ENCODE measurements at regions not wholly inside any gene's neighbourhood (a gene's known extent, or its start where the extent isn't known, plus 50 kb on each side); places are given as distances from the start of the nearest gene placed in this dataset.
"Not testable (repeated sequence)": the region's sequence is repeated elsewhere in the genome, so short reads cannot be mapped to it uniquely, and the experiment has no call there.

GRCh38 chr20:41714030-41714429, 95.9 kb upstream of the CHD6 start:
- DNase-seq, result no peak

- no peak for DNase-seq
Observed at GRCh38 chr20:41704896-41705295, 86.7 kb upstream of the CHD6 start.

- no peak for DNase-seq
Observed at GRCh38 chr20:41702647-41703046, 84.5 kb upstream of the CHD6 start.

GRCh38 chr20:41701588-41702348, 83.6 kb upstream of the CHD6 start:
- DNase-seq, result no peak

- not testable (repeated sequence) for DNase-seq
Observed at GRCh38 chr20:41699673-41700072, 81.5 kb upstream of the CHD6 start.

- no peak for DNase-seq
Observed at GRCh38 chr20:41697861-41698559, 79.8 kb upstream of the CHD6 start.

- no peak for DNase-seq
Observed at GRCh38 chr20:41696428-41696827, 78.3 kb upstream of the CHD6 start.

- DNase-seq, result no peak
Observed at GRCh38 chr20:41694796-41695195, 76.6 kb upstream of the CHD6 start.

GRCh38 chr20:41693136-41693979, 75.2 kb upstream of the CHD6 start:
- DNase-seq, result no peak

GRCh38 chr20:41692479-41693135, 74.4 kb upstream of the CHD6 start:
- DNase-seq, result no peak

- no peak for DNase-seq
Observed at GRCh38 chr20:41691443-41691842, 73.3 kb upstream of the CHD6 start.

- DNase-seq, result no peak
Observed at GRCh38 chr20:41690702-41691101, 72.5 kb upstream of the CHD6 start.

GRCh38 chr20:41686961-41687360, 68.8 kb upstream of the CHD6 start:
- no peak for DNase-seq

GRCh38 chr20:41685145-41685544, 67.0 kb upstream of the CHD6 start:
- not testable (repeated sequence) for DNase-seq

- no peak for DNase-seq
Observed at GRCh38 chr20:41678799-41679198, 60.6 kb upstream of the CHD6 start.

- DNase-seq, result no peak
Observed at GRCh38 chr20:41672282-41672681, 54.1 kb upstream of the CHD6 start.

- no peak for DNase-seq
Observed at GRCh38 chr20:41671143-41671542, 53.0 kb upstream of the CHD6 start.

- DNase-seq, result no peak
Observed at GRCh38 chr20:41670631-41671030, 52.5 kb upstream of the CHD6 start.

GRCh38 chr20:41669708-41670263, 51.6 kb upstream of the CHD6 start:
- no peak for DNase-seq

GRCh38 chr20:41668057-41668749, 50.0 kb upstream of the CHD6 start:
- no peak for DNase-seq
